Right lobe of liver (tissue), 4 donors: ENCODE measurements at regions not wholly inside any gene's neighbourhood (a gene's known extent, or its start where the extent isn't known, plus 50 kb on each side); places are given as distances from the start of the nearest gene placed in this dataset.

Experiments used
- POLR2A ChIP-seq: fragments of 450-650 bp; IDR thresholded peaks from one replicate; pipeline ENCODE4 v1.6.1; 2017; ENCODE audit warnings: antibody characterized with exemption, mild to moderate bottlenecking
- TF ChIP-seq, protein P1 (sequence below), 4 donors: fragments of 200-600 bp in 3 of 4; fragments of 450-650 bp in 1 of 4; IDR thresholded peaks; one replicate each; pipeline versions ENCODE4 v1.5.1 to v1.8.0; 2016 to 2022; ENCODE audit warnings: antibody characterized with exemption in 4 of 4, mild to moderate bottlenecking in 2 of 4
- donor health status: DM: no; HTN: no; CAD: no.
- donor health status: DM: no; HTN: no; CAD: no.
- donor health status: DM: no; HTN: yes; CAD: no.

DNA sequence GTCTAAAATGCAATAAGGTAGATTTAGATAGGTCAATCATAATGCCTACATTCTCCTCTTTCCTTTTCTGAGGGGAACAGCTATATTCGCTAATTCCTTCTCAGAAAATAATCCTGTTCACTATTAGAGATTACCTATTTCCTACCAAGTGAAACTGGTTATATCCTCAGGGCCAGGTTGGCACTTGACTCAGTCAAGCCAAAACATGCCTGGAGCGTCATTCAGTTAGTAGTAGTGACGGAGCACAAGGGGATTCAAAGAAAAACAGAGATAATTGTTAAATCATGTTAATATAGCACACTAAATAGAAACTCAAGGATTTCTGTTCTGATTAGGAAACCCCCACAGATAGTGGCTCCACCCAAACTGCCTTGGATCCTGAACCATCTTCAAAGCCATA, 515.4 kb upstream of the PTPRD start:
- TF ChIP-seq, protein P1, sequence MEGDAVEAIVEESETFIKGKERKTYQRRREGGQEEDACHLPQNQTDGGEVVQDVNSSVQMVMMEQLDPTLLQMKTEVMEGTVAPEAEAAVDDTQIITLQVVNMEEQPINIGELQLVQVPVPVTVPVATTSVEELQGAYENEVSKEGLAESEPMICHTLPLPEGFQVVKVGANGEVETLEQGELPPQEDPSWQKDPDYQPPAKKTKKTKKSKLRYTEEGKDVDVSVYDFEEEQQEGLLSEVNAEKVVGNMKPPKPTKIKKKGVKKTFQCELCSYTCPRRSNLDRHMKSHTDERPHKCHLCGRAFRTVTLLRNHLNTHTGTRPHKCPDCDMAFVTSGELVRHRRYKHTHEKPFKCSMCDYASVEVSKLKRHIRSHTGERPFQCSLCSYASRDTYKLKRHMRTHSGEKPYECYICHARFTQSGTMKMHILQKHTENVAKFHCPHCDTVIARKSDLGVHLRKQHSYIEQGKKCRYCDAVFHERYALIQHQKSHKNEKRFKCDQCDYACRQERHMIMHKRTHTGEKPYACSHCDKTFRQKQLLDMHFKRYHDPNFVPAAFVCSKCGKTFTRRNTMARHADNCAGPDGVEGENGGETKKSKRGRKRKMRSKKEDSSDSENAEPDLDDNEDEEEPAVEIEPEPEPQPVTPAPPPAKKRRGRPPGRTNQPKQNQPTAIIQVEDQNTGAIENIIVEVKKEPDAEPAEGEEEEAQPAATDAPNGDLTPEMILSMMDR (IDR thresholded peaks at IDR 0.05), result no peak
- no peak for TF ChIP-seq POLR2A
